ENCODE measurements at regions not wholly inside any gene's neighbourhood (a gene's known extent, or its start where the extent isn't known, plus 50 kb on each side); places are given as distances from the start of the nearest gene placed in this dataset.

DNA sequence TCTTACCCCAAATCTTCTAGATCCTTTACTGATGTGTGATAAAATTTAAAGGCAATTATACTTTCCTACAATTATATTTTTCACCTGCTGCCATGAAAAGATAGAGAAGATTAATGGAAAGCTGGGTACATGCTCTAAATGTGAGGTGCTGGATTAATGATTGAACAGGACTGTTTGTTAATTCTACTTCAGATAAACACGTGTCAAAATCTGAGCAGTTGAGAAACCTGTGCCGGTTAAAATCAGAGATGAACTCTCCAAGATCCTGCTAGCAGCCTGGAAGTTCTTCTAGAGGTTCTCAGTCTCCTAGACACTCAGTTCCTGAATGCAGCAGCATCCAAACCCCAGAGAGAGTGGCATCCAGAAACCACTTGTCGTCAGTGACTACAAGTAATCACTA, 69.2 kb downstream of the INHBA start:
- no peak for DNase-seq (ENCODE audit: low read depth)

DNA sequence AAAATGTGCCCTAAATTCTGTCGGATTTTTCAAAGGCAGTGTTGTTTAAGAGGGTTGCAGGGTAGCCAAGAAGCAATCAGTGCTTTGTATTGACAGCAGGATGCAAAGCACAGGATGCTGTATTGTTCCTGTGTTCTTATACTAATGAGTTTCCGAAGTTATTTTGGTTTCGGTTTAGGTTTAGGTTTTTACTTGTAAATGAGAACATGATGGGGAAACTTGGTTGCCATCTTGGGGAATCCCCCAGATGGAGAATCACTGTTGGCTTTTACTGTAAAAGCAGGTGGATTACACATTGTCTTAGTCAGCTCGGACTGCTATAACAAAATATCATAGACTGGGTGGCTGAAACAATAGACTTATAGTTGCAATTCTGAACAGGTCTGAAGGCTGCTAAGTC, 72.1 kb downstream of the INHBA start:
- no peak for DNase-seq (ENCODE audit: low read depth)

DNA sequence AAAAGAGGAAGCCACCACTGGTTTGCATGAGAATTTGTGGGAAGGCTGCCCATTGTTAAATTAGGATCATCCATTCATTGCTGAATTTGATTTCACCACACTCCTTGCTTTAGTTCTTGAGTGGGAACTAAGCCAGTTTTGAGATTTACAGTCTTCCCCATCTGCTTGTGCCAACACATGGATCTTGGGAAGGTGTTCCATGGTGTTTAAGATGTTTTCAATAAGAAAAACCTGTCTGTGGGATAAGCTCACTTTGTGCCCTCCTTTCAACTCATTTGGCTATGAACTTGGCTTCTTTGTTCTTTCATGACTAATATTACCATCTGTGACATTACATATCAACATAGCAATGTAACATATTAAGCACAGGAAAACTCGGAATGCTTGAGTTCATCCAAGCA, 73.2 kb downstream of the INHBA start:
- peak; percentile 71 for DNase-seq (ENCODE audit: low read depth)

DNA sequence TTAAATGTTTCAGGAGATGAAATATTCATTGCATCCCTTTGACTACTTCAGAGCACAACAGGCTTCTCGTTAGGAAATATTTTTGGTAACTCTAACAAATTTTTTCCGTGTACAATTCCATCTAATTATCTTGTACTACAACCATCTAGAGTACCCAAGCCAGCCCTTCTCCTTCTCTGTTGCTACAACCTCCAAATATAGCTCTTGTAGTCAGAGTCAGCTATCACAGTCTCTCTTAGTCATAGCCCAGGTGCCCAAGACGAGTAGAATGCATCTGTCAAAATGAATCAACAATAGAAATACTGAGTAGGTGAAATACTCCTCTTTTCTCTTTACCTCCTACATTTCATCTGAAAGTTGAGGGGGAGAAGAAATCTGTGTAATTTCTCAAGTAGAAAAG, 74.0 kb downstream of the INHBA start:
- DNase-seq (ENCODE audit: low read depth) = peak; percentile 88

DNA sequence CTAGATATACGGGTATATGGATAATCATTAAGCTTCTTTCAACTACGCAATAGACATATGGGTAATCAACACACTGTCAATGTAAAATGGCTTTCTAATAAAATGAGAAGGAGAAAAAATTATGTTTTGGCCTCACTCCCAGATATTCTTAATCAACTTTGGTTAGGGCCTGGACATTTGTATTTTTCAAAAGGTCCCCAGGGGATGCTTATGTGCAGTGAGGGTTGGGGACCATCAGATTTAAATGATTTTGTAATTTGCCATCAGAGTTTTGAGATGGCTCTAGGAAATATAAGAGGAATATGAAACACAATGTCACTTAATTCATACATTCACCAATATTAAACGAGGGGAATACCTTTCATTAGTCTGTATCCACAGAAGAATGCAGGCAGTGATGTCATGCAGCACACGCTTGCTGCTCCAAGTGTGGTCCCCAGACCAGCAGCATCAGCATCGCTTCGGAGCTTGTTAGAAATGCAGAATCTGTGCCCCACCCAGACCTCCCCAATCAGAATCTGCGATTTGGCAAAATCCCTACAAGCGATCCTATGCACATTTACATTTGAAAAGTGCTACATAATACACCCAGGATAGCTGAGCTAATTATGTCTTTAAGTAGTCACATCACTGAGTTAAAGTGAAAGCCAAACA, 75.1 kb downstream of the INHBA start:
- DNase-seq (ENCODE audit: low read depth) = no peak

DNA sequence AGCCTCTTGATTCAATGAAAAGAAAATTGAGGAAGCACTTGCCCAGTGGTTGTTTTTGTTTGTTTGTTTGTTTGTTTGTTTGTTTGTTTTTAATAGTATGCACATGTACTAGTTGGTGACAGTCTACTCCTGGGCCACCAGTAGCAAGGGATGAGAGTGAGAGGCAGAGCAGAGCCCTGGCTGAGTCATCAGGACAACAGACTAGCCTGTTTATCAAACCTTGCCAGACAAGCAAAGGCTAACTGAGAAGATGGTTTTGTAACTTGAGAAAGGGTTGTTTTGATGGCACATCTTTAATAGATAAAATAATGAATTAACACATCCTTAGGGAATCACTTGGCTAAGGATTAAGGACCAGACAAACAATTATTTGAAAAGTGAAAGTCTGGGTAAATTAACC, 78.1 kb downstream of the INHBA start:
- peak; percentile 69 for DNase-seq (ENCODE audit: low read depth)

DNA sequence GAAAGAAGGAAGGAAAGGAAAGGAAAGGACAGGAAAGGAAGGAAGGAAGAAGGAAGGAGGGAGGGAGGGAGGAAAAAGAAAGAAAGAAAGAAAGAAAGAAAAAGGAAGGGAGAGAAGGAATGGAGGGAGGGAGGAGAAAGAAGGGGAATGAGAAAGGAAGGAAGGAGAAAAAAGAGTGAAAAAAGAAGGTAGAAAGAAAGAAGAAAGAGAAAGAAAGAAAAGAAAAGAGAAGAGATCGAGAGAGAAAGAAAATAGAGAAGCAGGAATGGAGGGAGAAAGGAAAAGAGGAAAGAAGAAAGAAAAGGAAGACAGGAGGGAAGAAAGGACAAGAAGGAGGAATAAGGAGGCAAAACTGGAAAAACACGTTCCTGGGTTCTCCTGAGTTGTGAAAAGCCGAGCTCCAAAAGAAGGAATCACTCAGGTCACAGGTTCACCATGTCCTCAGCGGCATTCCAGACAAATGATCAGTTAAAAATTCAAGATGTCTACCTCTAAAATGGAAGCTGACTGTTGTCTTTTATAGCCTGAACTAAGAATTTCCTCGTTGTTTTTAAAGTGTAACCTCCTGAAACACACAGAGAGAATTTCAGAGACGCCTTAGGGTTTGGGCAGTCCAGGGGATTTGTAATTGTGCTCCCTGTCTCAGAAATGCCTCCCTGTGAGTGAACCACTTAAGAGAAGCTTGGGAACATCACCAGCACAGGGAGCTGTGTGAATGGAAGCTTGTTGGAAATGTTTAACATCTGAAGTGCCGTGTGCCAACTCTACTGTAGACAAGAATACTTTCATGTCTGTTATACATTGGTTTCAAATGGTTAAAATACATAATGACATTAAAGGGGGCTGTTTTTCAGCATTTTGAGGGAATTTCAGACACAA, 80.7 kb downstream of the INHBA start:
- no peak for DNase-seq (ENCODE audit: low read depth)

DNA sequence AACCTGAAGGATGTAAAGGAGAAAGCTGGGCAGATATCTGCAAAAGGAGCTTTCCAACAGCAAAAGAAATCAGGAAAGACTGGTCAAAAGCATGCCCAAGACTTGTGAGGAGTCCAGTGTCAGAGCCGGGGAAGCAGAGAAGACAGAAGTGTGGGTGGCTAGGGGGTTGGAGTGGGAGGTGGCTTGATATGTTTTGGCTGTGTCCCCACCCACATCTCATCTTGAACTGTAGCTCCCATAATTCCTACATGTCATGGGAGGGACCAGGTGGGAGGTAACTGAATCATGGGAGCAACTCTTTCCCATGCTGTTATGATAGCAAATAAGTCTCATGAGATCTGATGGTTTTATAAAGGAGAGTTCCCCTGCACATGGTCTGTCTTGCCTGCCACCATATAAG, 84.9 kb downstream of the INHBA start:
- no peak for DNase-seq (ENCODE audit: low read depth)

DNA sequence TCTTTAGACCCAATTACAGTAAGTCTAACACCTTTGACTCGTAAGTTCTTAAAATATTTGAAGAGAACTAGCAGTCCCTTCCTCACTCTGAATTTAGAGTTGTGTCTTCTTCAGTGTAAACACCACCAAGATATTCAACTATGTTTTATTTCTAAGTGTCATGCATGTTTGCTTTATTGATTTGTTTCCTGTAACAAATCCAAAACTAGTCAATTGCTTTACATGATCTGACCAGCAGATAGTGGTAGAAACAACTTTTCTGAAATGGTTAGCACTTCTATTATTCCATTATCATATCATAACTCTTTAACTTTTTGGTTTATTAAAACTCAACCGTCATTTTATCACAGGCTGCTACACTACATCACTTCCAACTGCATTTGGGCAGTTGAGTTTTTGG, 90.1 kb downstream of the INHBA start:
- DNase-seq (ENCODE audit: low read depth) = no peak

DNA sequence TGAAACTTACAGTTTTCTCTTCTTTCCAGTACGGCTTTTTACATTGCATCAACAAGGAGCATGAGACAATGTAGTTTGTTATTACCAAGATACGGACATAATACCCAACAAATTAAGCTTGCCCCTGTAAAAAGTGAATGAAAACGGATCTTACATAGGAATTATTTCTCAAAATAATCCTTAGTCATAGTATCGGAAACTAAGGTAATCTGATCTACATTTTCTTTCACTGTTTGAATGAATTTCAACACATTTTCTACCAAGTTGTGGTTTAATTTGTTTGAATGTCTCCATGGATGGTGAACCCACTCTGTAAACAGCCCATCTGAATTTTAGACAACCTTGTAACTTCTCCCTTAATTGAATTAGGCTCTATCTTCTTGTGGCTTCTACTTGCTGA, 90.5 kb downstream of the INHBA start:
- no peak for DNase-seq (ENCODE audit: low read depth)

DNA sequence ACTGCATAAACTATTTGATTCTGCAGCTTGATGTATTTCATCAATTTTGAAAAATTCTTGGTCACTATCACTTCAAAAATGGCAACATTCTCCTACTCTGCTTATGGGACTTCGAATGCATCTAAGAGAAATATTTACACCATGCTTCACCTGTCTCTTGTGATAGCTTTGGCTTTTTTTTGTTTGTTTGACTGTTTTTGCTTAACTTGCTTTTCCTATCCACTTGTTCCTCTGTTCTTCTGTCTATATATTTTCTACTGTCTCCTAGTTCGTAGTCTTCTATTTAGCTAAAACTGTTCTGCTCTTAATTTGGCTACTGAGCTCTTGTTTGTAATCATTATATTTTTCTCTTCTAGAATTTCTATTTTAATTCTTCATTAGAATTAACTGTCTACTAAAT, 94.4 kb downstream of the INHBA start:
- no peak for DNase-seq (ENCODE audit: low read depth)

DNA sequence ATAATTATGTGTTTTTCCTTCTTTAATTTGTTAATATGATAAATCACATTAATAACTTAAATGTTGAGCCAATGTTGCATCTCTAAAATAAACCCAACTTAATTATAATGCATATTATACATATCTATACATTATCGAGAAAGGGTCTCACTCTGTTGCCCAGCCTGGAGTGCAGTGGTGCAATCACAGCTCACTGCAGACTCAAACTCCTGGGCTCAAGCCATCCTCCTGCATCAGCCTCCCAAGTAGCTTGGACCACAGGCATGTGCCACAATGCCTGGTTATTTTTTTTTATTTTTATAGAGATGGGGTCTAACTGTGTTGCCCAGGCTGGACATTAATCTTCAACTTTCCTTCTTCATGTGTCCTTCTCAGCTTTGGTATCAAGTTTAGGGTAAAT, 98.9 kb downstream of the INHBA start:
- DNase-seq (ENCODE audit: low read depth) = no peak

DNA sequence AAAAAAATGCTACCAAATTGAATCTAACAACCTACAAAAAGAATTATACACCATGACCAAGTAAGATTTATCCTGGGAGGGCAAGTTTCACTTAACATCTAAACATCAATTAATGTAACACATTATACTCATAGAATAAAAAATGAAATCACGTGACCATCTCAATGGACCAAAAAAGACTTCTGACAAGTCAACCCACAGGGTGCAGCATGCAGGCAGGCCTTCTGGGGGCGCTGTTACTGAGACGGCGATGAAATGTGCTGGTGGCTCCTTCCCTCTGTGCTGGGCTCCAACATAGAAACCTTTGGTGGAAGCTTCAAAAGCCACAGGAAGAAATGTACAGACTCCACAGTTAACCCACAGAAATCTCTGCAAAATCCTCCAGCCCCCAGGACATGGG, 103.1 kb downstream of the INHBA start:
- DNase-seq (ENCODE audit: low read depth) = no peak

DNA sequence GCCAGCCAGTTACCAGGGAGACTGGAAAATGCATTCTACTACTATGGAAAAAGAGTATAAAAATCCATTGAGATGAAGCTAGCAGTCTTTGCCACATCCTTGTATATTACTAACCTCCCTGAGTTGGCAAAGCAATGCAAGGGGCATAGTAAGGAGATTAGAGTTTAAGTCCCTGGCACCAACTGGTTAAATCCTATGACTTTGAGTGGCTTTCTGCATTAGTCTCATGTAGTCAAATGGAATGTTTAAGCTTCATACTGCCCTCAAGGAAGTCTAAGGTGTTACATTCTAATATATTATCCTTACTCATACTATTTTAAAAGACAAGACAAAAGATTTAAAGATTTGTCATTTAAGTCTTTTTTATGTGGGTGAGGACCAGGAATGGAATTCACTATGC, 110.1 kb downstream of the INHBA start:
- DNase-seq (ENCODE audit: low read depth) = no peak

DNA sequence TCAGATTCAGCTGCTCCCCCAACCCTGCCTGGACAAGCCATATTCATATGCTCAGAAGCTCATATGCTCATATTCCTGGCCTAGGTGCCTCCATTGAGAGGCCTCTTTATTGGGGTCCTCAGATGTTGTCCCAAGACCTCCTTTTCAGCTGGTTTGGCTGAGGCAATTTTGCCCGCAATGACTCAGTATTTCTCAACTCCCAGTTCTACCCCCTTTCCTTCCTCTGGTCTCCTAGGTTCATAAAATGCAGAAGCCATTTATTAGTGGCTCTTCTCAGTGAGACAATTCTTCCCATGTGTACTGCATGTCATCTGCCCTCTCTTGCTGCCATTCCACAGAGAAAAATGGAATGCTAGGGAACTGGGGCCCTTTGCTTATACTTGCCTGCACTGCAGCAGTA, 110.7 kb downstream of the INHBA start:
- DNase-seq (ENCODE audit: low read depth) = no peak

DNA sequence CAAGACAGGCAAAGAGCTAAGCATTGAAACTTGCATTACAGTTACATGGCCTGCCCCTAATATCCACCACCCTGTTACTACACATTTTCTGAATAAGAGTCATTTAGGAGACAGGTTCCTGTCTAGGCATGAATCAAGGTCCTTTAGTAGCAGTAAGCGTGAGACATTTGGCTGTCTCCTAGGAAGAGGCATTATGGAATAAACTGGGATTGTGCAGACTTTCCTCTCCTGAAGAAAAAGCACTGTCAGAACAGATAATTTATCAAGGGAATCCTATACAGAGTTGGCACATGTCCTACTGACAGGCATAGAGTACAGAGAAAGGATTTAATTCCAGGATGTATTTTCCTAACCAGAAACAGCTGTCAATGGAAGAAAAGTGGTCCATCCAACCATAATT, 111.9 kb downstream of the INHBA start:
- DNase-seq (ENCODE audit: low read depth) = no peak

DNA sequence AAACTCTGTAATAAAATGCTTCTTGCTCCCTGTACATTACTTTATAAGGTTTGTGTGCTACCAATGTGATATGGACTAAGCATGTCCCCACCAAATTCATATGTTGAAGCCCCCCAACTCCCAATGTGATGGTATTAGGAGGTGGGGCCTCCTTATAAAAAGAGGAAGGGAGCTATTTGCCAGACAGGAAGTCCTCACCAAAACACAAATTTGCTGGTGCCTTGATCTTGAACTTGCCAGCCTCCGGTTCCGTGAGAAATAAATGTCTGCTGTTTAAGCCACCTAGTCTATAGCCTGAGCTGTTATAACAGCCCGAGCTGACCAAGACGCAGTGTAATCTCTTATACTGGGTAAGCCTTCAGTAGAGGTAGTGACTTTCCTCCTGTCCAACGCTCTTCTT, 114.5 kb downstream of the INHBA start:
- no peak for DNase-seq (ENCODE audit: low read depth)

DNA sequence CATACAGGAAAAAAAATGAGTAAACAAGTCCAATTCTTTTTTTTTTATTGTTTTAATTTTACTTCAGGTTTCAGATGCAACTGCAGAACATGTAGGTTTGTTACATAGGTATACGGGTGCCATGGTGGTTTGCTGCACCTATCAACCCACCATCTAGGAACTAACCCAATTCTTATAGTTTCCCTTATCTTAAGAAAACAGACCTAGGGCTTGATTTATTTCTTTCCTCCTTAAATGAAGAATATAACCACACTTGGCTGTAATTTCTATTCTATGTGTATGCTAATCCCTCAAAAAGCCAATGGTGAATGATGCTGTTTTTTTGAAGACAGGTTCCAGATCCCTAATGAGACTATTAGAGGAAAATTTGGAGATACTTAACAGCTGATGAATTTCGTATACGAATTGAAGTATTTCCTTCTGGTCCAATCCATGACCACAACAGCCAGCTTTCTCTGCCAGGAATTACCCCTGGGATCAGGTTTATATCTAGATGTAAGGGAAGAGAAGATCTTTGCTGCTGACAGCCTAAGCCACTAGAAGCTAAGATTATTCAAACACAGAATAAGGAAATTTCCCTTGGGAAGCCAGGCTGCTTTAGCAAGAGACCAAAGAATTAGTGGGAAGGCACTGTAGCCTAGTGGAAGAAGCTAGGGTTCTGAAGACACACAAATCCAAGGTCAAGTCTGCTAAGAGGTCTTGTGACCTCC, 115.8 kb downstream of the INHBA start:
- DNase-seq (ENCODE audit: low read depth) = no peak

DNA sequence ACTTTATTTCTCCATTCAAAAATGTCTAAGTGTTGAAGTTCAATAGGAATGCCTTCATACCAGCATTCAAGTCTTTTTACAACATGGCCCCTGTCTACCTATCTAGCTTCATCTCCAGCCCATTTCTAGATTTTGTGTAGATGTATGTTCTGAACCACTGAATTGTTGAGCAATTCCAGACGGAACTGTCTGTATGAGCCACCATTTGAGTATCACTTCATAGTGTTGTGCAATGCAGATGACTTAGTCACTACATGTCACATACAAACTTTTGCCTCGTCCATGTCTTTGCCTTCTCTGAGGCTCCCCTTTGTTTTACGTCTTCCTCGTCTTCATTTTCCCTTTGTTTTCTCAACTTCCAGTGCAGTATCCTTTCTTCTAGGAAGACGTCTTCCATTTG, 118.1 kb downstream of the INHBA start:
- DNase-seq (ENCODE audit: low read depth) = no peak

DNA sequence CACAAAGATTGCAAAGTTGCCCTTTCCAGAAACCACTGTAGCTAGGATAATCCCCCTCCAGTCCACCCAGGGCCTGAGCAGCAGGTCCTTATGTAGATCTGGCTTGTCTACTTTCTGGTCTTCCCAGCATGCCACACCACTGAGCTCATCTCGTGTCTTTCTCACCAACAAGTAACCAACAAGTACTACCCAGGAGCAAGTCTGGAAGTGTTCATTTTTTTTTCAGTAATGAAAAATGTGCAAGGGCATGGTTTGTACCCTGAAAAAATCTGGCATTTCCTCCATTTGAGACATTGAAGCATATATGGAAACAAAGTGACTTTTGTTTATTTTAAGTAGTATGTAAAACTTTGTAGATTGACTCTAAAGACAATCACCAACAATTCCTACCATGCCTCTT, 120.8 kb downstream of the INHBA start:
- DNase-seq (ENCODE audit: low read depth) = no peak

DNA sequence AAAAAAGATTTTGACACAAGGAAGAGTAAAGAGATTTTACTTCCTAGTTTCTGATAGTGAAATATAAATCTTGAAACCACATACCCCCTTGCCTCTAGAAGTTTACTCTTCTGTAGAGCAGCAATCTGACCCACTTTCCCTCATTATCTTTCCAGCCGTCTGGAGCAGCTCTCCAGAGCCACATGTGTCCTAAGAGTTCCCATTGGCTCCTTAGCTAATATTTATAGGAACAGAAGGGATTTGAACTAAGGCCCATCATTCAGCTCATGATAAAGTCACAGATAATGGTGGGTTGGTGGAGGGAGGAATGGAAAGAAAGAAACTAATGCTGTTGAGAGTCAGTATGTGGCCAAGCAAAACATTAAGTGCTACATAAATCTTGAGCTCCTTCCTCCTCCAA, 121.8 kb downstream of the INHBA start:
- no peak for DNase-seq (ENCODE audit: low read depth)
